ENCODE measurements at regions not wholly inside any gene's neighbourhood (a gene's known extent, or its start where the extent isn't known, plus 50 kb on each side); places are given as distances from the start of the nearest gene placed in this dataset.

- no peaks in the 10 kb centered on the region for H3K4me1 Mint-ChIP-seq
- H3K9me3 Mint-ChIP-seq, result no peaks in the 10 kb centered on the region
- no peaks in the 10 kb centered on the region for H3K36me3 Mint-ChIP-seq
- no peak overlapping the region for H3K4me3 Mint-ChIP-seq
- H3K27ac Mint-ChIP-seq, result no peak overlapping the region
- peaks cover 4% of the 10 kb centered on the region for H3K27me3 Mint-ChIP-seq
These were observed 334.7 kb downstream of the HRH4 start for GRCh38 chr18:24795129-24795528.

- no peaks in the 10 kb centered on the region for H3K9me3 Mint-ChIP-seq
- H3K4me1 Mint-ChIP-seq, result no peaks in the 10 kb centered on the region
- no peaks in the 10 kb centered on the region for H3K36me3 Mint-ChIP-seq
- no peak overlapping the region for H3K27ac Mint-ChIP-seq
- H3K27me3 Mint-ChIP-seq, result peaks cover 2% of the 10 kb centered on the region
- H3K4me3 Mint-ChIP-seq, result no peak overlapping the region
These were observed 337.5 kb downstream of the HRH4 start for GRCh38 chr18:24797981-24798380.

- no peaks in the 10 kb centered on the region for H3K36me3 Mint-ChIP-seq
- peaks cover 2% of the 10 kb centered on the region for H3K27me3 Mint-ChIP-seq
- no peak overlapping the region for H3K4me3 Mint-ChIP-seq
- no peak overlapping the region for H3K27ac Mint-ChIP-seq
- no peaks in the 10 kb centered on the region for H3K9me3 Mint-ChIP-seq
- no peaks in the 10 kb centered on the region for H3K4me1 Mint-ChIP-seq
These were observed 338.7 kb downstream of the HRH4 start for GRCh38 chr18:24799176-24799575.

DNA sequence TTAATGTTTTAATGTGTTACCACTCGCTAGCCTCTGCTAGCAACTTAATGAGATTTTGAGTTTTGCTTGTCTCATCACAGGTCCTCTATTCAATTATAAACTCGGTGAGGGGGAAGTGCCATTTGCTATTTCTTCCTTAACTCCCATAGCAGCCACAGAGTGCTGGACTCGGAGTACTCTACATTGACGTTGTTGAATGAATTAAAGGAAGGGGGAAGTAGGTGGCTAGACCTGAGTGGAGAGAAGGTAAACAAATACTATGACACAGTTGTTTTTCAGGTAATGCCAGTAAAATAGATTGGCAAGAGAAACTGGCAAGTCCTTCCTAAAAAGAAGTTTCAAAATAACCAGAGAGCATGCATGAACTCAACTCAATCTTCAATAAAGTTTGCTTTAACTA, 339.3 kb downstream of the HRH4 start:
- no peaks in the 10 kb centered on the region for H3K9me3 Mint-ChIP-seq
- H3K4me3 Mint-ChIP-seq, result no peak overlapping the region
- peaks cover 2% of the 10 kb centered on the region for H3K27me3 Mint-ChIP-seq
- no peak overlapping the region for H3K27ac Mint-ChIP-seq
- no peaks in the 10 kb centered on the region for H3K4me1 Mint-ChIP-seq
- no peaks in the 10 kb centered on the region for H3K36me3 Mint-ChIP-seq

GRCh38 chr18:24801001-24801400, 340.6 kb downstream of the HRH4 start:
- H3K4me3 Mint-ChIP-seq, result no peak overlapping the region
- H3K27ac Mint-ChIP-seq, result no peak overlapping the region

DNA sequence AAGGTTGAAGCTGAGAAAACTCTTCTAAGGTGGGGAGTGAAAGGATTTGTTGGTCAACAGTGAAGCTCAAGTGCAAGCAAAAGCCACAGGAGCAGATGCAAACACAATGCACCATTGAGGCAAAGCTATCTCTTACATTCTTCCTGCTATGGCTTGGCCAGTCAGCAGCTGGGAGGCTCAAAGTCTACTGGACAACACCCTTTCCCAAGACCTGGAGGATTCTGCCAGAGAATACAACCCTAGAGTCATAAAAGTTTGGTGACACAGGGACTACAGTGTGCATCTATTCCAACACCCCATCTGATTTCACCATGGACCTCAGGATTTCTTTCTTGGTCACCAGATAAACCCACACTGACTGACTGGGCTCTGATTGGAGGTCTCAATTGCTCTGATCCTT, 342.0 kb downstream of the HRH4 start:
- Mint-ChIP-seq H3K4me1 (no peaks in the 10 kb centered on the region), H3K4me3 (no peak overlapping the region), H3K36me3 (no peaks in the 10 kb centered on the region), H3K27me3 (peaks cover 3% of the 10 kb centered on the region), H3K27ac (no peak overlapping the region), H3K9me3 (no peaks in the 10 kb centered on the region)

More at GRCh38 chr18:24801001-24801400, 340.6 kb downstream of the HRH4 start:
- H3K27me3 Mint-ChIP-seq, result peaks cover 5% of the 10 kb centered on the region
- no peaks in the 10 kb centered on the region for H3K4me1 Mint-ChIP-seq
- no peaks in the 10 kb centered on the region for H3K9me3 Mint-ChIP-seq
- no peaks in the 10 kb centered on the region for H3K36me3 Mint-ChIP-seq

- Mint-ChIP-seq H3K9me3 (no peaks in the 10 kb centered on the region), H3K4me3 (no peak overlapping the region), H3K4me1 (no peaks in the 10 kb centered on the region), H3K27me3 (peaks cover 3% of the 10 kb centered on the region), H3K36me3 (no peaks in the 10 kb centered on the region), H3K27ac (no peak overlapping the region)
These were observed 344.7 kb downstream of the HRH4 start for GRCh38 chr18:24805156-24805555.

GRCh38 chr18:24809173-24809950, 348.9 kb downstream of the HRH4 start:
- H3K4me1 Mint-ChIP-seq, result no peaks in the 10 kb centered on the region
- H3K27ac Mint-ChIP-seq, result no peak overlapping the region
- no peak overlapping the region for H3K4me3 Mint-ChIP-seq
- no peaks in the 10 kb centered on the region for H3K36me3 Mint-ChIP-seq
- peaks cover 3% of the 10 kb centered on the region for H3K27me3 Mint-ChIP-seq
- H3K9me3 Mint-ChIP-seq, result no peaks in the 10 kb centered on the region

DNA sequence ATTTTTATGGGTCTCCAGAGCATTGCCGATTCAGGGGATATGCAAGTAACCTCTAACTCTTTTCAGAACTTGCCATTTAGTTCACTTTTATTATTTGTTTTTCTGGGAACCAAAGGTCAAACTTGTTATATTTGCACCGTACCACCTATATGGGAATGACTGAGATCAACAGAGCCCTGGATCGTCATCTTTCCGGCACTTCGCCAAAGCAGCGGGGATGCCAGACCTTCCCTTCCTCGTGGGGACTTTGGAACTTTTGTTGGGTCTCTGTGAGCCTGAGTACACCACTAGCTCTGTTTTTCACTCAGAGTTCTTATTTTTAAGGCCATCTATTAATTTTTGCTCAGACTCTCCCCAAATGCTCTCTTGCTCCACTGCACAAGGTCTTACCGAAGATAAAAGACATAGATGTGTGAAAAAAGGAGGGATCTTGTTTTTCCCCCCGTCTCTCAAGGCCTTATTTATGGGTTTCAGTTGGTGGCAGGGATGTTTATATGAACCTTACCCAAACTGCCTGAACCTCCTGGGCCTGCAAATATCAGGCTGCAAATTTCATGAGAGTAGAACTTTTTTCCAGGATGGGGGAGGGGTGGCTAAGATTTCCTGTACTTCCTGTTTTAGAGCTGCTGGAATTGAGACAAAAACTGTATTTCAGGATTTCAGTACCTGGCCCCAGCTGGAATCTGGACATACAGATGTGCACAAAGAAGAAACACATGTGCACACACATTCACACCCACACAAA, 350.3 kb downstream of the HRH4 start:
- no peaks in the 10 kb centered on the region for H3K36me3 Mint-ChIP-seq
- no peak overlapping the region for H3K27ac Mint-ChIP-seq
- no peak overlapping the region for H3K4me3 Mint-ChIP-seq
- H3K27me3 Mint-ChIP-seq, result no peaks in the 10 kb centered on the region
- H3K4me1 Mint-ChIP-seq, result no peaks in the 10 kb centered on the region
- H3K9me3 Mint-ChIP-seq, result no peaks in the 10 kb centered on the region

- Mint-ChIP-seq H3K4me3 (no peak overlapping the region), H3K36me3 (no peaks in the 10 kb centered on the region), H3K4me1 (no peaks in the 10 kb centered on the region), H3K9me3 (no peaks in the 10 kb centered on the region), H3K27me3 (no peaks in the 10 kb centered on the region), H3K27ac (no peak overlapping the region)
These were observed 351.7 kb downstream of the HRH4 start for GRCh38 chr18:24811950-24812681.

DNA sequence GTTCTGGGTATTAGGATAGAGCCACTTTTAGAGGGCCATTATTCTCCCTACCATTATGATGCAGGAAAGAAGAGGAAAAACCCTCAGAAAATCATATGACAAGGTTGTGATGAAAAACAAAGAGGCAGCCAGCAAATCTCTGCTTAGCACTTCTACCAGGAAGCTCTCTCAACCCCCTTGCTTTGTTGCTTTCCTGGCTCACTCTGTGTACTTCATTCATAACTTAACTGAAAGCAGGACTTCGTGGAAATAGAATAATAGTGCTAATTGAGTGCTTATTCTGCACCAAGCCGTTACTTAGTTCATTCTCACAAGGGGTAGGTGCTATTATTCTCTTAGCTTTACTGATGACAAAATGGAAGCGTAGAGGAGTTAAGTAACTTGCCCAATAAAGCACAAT, 354.1 kb downstream of the HRH4 start:
- no peak overlapping the region for H3K4me3 Mint-ChIP-seq
- H3K27ac Mint-ChIP-seq, result no peak overlapping the region
- no peaks in the 10 kb centered on the region for H3K9me3 Mint-ChIP-seq
- H3K27me3 Mint-ChIP-seq, result no peaks in the 10 kb centered on the region
- no peaks in the 10 kb centered on the region for H3K36me3 Mint-ChIP-seq
- H3K4me1 Mint-ChIP-seq, result no peaks in the 10 kb centered on the region

DNA sequence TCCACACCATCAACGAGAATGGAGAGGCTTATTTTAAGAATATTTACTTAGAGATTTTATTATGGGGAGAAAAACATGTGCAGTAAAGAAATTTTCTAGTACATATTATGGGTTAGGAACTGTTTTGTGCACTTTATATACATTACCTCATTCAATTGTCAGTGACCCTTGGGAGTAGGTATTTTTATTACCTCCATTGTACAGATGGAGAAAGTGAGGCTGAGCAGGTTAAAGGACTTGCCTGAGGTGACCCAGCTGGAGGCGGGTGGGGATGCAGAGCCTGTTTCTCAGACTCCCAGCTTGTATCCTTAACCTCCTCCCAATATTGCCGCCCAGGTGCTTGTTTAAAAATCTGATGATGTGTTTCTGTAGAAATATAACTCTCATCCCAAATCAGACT, 356.7 kb downstream of the HRH4 start:
- H3K4me1 Mint-ChIP-seq, result no peaks in the 10 kb centered on the region
- H3K4me3 Mint-ChIP-seq, result no peak overlapping the region
- H3K27ac Mint-ChIP-seq, result no peak overlapping the region
- H3K9me3 Mint-ChIP-seq, result no peaks in the 10 kb centered on the region
- H3K27me3 Mint-ChIP-seq, result no peaks in the 10 kb centered on the region
- no peaks in the 10 kb centered on the region for H3K36me3 Mint-ChIP-seq

DNA sequence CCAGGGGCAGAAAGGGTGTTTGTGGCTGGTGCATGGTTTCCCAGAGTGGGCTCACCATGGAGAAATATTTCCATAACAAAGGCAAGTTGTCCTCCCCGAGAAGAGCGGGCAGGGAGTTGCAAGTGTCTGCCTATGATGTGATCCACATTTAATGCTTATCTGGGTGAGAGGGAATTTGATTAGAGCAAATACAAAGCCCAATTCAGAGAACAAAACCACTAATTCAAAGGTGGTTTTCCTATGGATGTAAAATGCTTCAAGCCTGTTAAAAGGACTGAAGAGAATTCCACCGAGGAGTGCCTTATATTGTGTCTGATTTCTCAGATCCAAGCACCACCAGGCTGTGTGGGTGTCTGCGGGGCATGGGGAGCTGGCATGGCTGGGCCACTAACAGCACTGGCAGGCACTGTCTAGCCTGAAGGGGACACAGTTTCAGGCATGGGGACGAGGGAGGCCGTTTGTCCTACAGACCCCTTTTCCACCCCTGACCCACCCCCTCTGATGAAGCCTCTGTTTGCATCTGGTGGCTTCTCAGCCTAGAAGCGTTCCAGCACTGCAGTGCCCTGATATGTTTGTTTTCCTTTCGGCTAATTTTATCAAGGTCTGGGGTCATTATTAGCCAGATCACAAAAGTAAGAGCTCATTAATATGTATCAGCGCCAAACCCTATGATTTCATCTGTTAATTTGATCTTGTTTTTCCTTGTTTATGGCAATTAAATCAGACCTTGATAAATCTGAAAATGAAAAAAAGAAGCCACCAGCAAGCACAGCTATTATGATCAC, 357.3 kb downstream of the HRH4 start:
- Mint-ChIP-seq H3K9me3 (no peaks in the 10 kb centered on the region), H3K27me3 (no peaks in the 10 kb centered on the region), H3K36me3 (no peaks in the 10 kb centered on the region), H3K4me3 (no peak overlapping the region), H3K4me1 (no peaks in the 10 kb centered on the region), H3K27ac (no peak overlapping the region)

GRCh38 chr18:24818441-24818840, 358.0 kb downstream of the HRH4 start:
- Mint-ChIP-seq H3K27me3 (no peaks in the 10 kb centered on the region), H3K4me3 (no peak overlapping the region), H3K4me1 (no peaks in the 10 kb centered on the region), H3K36me3 (no peaks in the 10 kb centered on the region), H3K9me3 (no peaks in the 10 kb centered on the region), H3K27ac (no peak overlapping the region)

GRCh38 chr18:24819141-24819890, 358.9 kb downstream of the HRH4 start:
- Mint-ChIP-seq H3K4me1 (no peaks in the 10 kb centered on the region), H3K27me3 (no peaks in the 10 kb centered on the region), H3K36me3 (no peaks in the 10 kb centered on the region), H3K4me3 (no peak overlapping the region), H3K27ac (no peak overlapping the region), H3K9me3 (no peaks in the 10 kb centered on the region)

Data from activated naive CD4-positive, alpha-beta T cell treated with anti-CD3 and anti-CD28 coated beads, Interleukin-2, amount 50 U/mL, for 24 hours (primary cell).